ENCODE measurements at regions not wholly inside any gene's neighbourhood (a gene's known extent, or its start where the extent isn't known, plus 50 kb on each side); places are given as distances from the start of the nearest gene placed in this dataset.

DNA sequence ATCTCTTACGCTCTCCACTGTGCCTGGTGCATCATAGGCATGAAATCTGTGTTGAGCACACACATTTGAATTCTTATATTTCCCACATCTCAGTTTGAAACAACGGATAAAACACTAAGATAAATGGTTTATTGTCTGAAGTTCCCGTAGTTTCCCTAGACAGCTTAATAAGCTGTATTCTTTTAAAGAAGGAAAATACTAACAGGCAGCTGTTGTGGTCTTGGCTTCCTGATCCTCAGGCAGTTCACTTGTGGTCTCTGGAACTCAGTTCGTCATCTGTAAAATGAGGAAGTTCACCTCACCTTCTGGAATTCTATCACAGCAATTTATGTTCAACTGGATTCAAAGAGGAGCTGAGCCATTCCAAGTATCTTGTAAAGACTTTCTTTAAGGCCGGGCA lies 1805.6 kb upstream of the TENM3 start:
- TF ChIP-seq, protein P1, sequence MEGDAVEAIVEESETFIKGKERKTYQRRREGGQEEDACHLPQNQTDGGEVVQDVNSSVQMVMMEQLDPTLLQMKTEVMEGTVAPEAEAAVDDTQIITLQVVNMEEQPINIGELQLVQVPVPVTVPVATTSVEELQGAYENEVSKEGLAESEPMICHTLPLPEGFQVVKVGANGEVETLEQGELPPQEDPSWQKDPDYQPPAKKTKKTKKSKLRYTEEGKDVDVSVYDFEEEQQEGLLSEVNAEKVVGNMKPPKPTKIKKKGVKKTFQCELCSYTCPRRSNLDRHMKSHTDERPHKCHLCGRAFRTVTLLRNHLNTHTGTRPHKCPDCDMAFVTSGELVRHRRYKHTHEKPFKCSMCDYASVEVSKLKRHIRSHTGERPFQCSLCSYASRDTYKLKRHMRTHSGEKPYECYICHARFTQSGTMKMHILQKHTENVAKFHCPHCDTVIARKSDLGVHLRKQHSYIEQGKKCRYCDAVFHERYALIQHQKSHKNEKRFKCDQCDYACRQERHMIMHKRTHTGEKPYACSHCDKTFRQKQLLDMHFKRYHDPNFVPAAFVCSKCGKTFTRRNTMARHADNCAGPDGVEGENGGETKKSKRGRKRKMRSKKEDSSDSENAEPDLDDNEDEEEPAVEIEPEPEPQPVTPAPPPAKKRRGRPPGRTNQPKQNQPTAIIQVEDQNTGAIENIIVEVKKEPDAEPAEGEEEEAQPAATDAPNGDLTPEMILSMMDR (conservative IDR thresholded peaks at IDR 0.05), result no peak
- no peak for TF ChIP-seq ZFX (IDR thresholded peaks at IDR 0.05)

Data from C4-2B (cell line).